HG03558 (cell line): ENCODE measurements at regions not wholly inside any gene's neighbourhood (a gene's known extent, or its start where the extent isn't known, plus 50 kb on each side); places are given as distances from the start of the nearest gene placed in this dataset.
"Not testable (repeated sequence)": the region's sequence is repeated elsewhere in the genome, so short reads cannot be mapped to it uniquely, and the experiment has no call there.

Source experiments
- ATAC-seq: cut with Tn5 transposase; IDR thresholded peaks from one replicate; pipeline ENCODE4 v1.9.1; 2021; ENCODE audit warnings: moderate number of reproducible peaks; ENCODE audit not compliant: unreplicated experiment; ENCODE audit errors: extremely low read depth

GRCh38 chr2:176969642-176970359, 242.8 kb upstream of the HNRNPA3 start:
- ATAC-seq: no peak

DNA sequence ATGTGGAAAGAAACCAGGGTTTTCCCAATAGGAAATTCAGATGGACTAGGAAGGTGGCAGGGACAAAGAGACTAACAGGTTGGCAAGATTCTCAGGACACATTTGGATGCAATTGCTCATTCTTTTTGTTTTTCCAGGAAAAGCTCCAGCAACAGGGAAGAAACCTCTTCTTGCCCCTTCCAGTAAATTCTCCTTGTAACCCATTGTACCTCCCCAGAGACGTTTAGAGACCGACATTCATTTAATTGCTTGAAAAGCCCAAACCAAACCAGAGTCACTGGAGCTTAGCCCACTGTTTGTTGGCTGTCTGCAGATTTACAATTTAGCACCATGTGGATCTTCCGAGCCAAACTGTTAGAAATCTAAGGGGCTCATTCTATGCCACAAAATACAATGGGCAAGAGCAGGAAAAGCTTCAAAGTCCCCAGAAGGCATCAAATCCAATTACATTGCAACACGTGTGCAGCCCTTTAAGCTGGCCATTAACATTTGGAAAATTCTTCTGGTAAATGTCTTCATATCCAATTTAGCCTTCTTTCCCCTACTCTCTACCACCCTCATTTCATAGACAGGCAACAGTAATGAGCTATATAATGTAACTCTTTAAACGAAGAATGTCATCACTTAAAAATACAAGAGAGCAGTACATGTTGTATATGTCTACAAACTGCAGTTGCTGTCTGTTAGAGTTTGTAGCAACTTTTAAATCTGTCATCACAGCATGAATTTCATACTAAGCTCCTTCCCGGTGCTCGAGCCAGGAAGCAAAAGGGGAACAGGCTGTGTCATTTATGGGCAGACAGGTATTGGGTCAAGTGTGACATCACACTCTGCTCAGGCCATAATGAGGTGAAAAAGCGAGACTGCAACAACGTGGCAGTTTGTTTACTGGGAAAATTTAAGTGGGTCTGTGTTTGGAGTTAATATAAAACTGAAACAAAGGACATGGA, 235.6 kb upstream of the HNRNPA3 start:
- ATAC-seq: no peak

DNA sequence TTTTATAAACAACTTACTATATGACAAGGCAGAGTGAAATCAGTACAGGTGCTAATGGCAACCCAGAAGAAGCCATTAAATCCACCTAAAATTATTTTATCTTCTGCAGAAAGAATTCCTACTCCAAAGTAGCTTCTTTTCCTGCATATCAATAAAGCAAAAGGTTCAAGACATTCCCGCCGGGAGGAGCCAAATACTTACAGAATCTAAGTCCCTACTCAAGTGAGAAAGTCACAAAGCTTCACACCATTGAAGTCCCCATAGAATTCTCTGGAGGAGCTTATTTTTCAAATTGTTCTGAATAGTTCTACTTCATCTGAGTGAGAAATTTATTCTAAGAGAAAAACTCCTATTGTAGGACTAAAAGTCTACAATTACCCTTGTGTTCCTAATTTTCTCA, 233.7 kb upstream of the HNRNPA3 start:
- no peak for ATAC-seq

- no peak for ATAC-seq
Observed at GRCh38 chr2:176979981-176980710, 232.4 kb upstream of the HNRNPA3 start.

DNA sequence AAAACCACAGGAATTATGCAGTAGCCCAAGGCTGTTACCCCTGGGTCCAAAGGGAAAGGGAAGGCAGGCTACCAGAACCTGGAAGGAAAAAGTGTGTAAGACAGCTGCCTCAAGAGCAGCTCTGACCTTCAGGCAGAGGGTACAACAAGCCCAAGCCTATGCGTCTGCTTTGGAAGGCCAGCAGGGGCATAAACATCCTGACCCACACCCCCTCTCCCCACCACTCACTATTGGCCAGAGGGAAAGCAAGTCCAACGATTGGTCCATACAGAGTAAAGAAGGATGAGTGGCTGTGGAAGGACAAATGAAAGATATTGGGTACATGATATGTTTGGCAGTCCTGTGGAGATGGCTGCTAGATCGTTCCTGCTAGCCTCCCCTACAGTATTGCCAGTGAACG, 227.6 kb upstream of the HNRNPA3 start:
- no peak for ATAC-seq

DNA sequence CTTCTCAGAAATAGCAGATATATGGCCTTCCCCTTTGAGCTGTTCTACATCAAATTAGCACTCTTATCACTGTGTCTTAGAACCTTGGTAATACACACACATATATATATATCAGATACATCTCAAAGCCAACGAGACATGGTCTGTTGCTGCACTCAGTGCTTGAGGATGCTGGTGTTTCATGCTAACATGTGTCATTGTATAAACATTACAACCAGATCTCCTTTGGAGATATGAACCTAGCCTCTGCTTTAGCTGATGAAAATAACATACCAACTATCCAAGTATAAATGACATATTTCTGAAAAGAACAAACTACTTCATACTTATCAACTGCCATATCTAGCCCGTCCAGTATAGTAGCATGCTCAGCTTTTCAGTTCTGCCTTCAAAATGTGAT, 226.7 kb upstream of the HNRNPA3 start:
- no peak for ATAC-seq

- ATAC-seq: no peak
Observed at GRCh38 chr2:176986487-176986886, 226.1 kb upstream of the HNRNPA3 start.

DNA sequence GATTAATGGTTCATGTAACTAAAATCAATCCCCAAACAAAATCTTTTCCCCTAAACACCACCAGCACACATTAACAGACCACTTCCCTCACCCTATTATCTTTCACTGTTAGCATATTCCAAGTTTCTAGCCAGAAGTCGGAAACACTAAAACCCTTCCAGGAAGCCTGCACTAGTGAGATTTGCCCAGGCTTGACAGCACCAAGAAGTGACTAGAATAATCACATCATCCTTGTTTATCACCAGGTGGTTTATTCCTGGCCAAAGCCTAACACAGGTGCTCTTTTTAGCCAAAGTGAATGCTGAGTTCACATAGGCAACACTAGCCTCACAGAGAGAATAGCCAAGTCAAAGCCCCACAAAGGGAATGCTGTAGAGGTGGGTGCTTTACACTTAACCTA, 221.2 kb upstream of the HNRNPA3 start:
- ATAC-seq: no peak

- peak; percentile 41 for ATAC-seq
Observed at GRCh38 chr2:176997074-176997791, 215.4 kb upstream of the HNRNPA3 start.

GRCh38 chr2:176997792-176998169, 214.8 kb upstream of the HNRNPA3 start:
- ATAC-seq: no peak

DNA sequence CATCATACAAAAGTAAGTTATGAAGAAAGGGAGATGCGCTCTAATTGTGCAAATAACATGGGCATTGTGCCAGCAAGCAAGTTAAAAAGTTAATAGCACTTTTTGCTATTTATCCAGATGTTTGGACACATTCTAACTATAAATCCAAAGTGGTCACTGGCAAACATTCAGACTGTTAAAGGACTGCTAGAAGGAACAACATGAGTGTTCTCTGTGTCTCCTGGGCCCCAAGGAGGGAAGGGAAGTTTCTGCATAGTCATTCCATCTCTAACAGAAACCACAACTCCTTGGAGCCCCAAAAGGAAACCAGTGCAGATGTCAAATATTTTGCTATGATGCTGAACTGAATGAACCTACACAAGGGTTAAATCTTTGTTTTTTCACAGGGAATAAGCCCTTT, 213.3 kb upstream of the HNRNPA3 start:
- peak; percentile 47 for ATAC-seq

- ATAC-seq: no peak
Observed at GRCh38 chr2:177000061-177000714, 212.4 kb upstream of the HNRNPA3 start.

GRCh38 chr2:177000715-177001072, 211.9 kb upstream of the HNRNPA3 start:
- no peak for ATAC-seq

- ATAC-seq: no peak
Observed at GRCh38 chr2:177001334-177001733, 211.3 kb upstream of the HNRNPA3 start.

GRCh38 chr2:177002983-177003382, 209.6 kb upstream of the HNRNPA3 start:
- no peak for ATAC-seq

- ATAC-seq: not testable (repeated sequence)
Observed at GRCh38 chr2:177007726-177008125, 204.9 kb upstream of the HNRNPA3 start.

GRCh38 chr2:177008662-177009061, 203.9 kb upstream of the HNRNPA3 start:
- ATAC-seq: not testable (repeated sequence)

DNA sequence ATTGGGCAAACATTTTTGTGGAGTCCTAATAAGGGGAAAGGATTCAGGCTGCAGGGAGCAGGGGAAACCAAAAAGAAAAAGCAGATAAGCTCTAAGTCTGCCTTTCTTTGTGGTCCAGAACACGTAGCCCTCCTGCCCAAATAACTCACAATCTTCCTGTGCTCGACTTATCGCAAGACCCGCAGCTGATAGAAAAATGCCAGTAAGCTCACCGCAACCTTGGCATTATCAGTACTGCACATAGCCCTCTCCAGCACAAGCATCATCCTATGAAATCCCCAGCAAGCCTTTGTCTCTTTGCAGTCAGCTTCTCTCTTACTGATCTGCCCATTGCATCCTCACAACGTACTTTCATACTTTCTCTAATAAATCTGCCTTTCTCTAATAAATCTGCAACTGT, 202.4 kb upstream of the HNRNPA3 start:
- no peak for ATAC-seq

GRCh38 chr2:177010861-177011260, 201.7 kb upstream of the HNRNPA3 start:
- no peak for ATAC-seq

- ATAC-seq: no peak
Observed at GRCh38 chr2:177014946-177015345, 197.6 kb upstream of the HNRNPA3 start.
